Hematopoietic multipotent progenitor cell treated with erythropoietin and hydrocortisone succinate and interleukin-3 and kit ligand, for 8 days (in vitro differentiated cells): ENCODE measurements at regions not wholly inside any gene's neighbourhood (a gene's known extent, or its start where the extent isn't known, plus 50 kb on each side); places are given as distances from the start of the nearest gene placed in this dataset.

Experiments
- DNase-seq: peaks from one replicate; pipeline ENCODE4 v3.0.0-alpha.2; 2015

DNA sequence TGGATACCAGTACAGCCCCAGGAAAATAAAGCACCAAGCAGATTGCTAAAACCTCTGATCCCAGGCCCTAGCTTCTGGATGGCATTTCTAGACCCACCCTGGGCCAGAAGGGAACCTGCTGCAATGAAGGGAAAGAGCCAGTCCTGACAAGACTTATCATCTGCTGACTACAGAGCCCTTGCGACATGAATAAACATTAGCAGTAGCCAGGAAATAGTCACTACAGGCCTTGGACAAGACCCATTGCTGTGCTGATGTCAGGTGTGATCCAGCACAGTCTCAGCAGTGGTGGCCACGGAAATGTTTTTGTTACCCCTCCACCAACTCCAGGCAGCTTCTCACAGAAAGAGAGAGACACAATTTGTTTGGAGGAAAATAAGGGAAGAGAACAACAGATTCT lies 399.3 kb downstream of the HAO1 start:
- DNase-seq, result no peak

GRCh38 chr20:7571101-7571500 lies 369.2 kb downstream of the HAO1 start:
- no peak for DNase-seq

DNA sequence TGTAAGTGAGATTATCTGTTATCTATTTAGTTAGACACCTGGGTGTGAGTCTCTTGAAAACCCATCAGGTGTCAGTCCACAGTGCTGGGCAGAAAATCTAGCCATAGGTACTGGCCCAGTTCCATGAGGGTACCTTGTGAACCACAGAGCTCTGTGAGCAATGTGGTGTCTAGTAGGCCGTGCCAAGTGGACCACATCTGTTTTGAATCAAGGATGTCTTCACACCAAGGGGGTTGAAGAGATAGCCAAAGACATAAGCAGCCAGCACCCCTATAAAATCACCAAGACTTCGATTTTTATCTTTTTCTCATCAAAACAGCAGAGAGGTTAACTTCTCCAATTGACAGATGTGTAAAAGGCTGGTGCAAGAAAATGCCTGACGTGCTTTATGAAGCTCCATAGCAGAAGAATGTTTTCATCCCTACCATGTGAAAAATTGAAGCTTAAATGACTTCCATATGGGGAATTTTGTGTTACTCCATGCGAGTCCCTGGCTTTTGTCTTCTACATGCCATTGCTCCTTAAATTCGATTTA lies 368.7 kb downstream of the HAO1 start:
- no peak for DNase-seq

- DNase-seq, result no peak
Observed at GRCh38 chr20:7579888-7580287, 360.4 kb downstream of the HAO1 start.

DNA sequence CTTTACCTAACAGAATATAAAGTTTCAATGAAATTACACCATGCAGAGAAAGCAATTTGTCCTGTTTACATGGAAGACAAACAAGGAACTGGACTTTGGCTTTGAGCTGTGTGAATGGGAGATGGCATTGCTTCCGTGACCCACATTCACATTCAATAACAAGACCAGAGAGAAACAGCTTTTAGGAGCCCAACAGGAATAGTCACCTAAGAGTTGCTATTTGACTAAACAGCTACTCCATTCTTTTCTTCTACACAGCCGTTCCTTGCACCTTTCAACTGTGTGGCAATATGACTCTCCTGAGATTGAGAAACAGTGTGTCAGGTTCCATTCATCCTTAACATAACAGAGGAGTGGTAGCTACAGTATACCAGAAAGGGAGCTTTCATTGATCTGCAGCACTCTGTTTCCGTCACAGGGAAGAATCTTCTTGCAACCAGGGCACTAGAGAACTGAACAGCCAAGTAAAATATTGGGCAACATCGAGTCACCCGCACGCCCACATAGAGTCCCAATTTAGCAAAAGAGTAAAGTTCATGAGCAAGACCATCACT lies 355.1 kb downstream of the HAO1 start:
- no peak for DNase-seq

DNA sequence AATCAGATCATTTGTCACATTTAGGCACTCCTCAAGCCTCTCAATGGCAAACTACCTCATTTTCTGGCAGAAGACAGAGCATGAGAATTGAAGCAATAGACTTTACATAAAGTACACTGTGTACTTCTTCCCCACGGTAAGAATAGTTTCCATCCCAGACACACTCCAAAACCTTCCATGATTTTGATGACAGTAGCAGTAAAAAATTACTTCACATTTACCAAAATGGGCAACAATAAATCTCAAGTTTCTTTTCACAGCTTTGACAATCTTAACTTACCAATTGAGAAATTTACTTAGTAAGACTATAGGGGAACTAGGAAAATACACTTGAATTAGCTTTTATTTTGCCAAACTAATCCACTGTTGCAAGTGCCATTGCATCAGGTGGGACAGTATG lies 353.8 kb downstream of the HAO1 start:
- DNase-seq, result no peak

- DNase-seq, result no peak
Observed at GRCh38 chr20:7589164-7589563, 351.1 kb downstream of the HAO1 start.

- no peak for DNase-seq
Observed at GRCh38 chr20:7596541-7596940, 343.7 kb downstream of the HAO1 start.

DNA sequence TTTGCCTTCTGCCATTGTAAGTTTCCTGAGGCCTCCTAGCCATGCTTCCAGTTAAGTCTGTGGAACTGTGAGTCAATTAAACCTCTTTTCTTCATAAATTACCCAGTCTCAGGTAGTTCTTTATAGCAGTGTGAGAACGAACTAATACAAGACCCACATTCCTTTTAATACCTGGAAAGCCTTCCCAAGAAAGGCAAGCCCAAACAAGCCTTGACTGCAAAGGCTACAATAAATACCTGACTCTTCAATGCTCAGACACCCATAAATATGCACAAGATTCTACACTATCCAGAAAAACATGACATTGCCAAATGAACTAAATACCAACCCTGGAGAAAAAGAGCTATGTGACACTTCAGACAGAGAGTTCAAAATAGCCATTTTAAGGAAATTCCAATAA lies 338.8 kb downstream of the HAO1 start:
- DNase-seq, result no peak

DNA sequence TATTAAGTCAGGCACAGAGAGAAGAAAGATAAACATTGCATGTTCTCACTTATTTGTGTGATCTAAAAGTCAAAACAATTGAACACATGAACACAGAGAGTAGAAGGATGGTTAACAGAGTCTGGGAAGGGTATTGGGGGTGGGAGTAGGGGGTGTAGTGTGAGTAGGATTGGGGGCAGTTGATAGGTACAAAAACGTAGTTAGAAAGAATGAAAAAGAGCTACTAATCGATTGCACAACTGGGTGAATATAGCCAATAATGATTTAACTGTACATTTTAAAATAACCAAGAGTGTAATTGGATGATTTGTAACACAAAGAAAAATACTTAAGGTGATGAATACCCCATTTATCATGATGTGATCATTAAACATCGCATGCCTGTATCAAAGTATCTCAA lies 333.3 kb downstream of the HAO1 start:
- no peak for DNase-seq

- no peak for DNase-seq
Observed at GRCh38 chr20:7608250-7608649, 332.0 kb downstream of the HAO1 start.

- no peak for DNase-seq
Observed at GRCh38 chr20:7609251-7609650, 331.0 kb downstream of the HAO1 start.

DNA sequence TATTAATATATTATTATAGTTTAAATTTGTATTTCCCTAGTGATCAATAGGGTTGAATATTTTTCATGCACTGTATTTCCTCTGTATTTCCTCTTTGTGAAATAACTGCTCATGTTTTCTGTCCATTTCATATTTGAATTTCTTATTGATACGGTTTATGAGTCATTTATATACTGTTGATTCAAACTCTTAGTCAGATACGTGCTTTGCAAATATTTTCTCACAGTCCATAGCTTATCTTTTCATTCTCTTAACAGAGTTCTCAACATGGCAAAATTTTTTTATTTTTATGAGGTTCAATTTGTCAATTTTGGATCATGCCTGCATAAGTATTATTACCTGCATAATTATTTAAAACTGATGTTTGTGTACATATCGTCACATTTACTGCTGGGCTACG lies 329.6 kb downstream of the HAO1 start:
- no peak for DNase-seq

- DNase-seq, result no peak
Observed at GRCh38 chr20:7617797-7618196, 322.5 kb downstream of the HAO1 start.

DNA sequence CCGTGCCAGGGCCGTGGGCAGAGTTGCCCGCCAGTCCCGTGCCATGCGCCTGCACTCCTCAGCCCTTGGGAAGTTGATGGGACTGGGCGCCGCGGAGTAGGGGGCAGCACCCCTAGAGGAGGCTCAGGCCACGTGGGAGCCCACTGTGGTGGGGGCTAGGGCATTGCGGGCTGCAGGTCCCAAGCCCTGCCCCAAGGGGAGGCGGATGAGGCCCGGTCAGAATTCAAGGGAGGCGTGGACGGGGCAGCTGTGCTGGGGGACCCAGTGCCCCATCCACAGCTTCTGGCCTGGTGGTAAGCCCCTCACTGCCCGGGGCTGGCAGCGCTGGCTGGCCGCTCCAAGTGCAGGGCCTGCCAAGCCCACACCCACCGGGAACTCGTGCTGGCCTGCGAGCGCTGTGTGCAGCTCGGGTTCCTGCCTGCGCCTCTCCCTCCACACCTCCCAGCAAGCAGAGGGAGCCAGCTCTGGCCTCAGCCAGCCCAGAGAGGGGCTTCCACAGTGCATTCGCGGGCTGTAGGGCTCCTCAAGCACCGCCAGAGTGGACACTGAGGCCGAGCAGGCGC lies 317.8 kb downstream of the HAO1 start:
- no peak for DNase-seq

DNA sequence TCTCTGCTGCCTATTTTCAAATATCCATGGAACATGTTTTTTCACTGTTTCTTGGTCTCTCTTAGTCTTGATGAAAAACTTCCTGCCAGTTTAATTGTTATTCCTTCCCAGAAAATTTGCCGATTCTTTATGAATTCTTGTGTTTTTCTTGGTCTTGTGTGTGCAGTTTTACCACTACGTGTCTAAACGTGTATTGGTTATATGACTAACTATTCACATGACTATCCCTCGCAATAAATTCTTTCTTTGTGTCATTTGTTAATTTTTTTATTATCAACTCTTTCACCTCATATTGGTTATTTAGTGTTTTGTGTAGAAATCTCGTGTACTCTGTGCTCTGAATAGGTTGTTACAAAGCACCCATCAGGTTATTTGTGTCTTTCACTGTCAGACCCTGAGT lies 315.4 kb downstream of the HAO1 start:
- no peak for DNase-seq

GRCh38 chr20:7627734-7628663 lies 312.3 kb downstream of the HAO1 start:
- DNase-seq, result no peak

DNA sequence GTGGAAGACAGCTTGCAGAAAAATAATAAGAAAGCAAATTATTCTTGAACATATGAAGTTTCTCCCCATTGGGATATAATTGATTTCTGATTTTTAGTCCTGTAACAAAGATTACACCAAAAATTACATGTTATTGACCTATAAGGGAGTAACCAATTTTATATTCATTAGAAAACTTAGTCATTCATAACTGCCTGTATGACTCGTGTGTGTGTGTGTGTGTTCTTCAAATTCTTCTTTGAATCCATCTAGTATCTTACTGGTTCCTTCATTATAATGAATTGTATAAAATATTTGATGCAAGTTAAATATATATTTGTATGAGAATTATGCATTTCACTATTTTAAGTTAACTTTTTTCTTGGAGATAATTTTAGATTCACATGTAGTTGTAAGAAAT lies 310.4 kb downstream of the HAO1 start:
- DNase-seq, result no peak

DNA sequence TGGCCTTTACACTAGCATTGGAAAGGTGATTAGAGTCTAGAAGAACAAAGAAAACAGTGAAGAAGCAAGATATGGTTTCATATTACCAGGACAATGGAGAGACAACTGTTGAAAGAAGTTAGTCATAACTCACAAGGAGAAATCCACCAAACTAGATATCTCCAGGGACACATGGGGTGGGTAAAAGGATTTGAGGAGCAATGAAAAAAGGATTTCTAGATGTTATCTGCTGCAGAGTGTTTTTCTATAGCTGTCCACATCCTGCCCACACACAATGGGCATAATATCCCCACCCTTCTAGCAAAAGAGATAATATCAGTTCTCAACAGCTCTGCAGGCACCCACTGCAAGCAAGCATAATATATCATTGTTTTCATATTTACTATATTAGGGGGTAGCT lies 303.1 kb downstream of the HAO1 start:
- DNase-seq, result no peak

DNA sequence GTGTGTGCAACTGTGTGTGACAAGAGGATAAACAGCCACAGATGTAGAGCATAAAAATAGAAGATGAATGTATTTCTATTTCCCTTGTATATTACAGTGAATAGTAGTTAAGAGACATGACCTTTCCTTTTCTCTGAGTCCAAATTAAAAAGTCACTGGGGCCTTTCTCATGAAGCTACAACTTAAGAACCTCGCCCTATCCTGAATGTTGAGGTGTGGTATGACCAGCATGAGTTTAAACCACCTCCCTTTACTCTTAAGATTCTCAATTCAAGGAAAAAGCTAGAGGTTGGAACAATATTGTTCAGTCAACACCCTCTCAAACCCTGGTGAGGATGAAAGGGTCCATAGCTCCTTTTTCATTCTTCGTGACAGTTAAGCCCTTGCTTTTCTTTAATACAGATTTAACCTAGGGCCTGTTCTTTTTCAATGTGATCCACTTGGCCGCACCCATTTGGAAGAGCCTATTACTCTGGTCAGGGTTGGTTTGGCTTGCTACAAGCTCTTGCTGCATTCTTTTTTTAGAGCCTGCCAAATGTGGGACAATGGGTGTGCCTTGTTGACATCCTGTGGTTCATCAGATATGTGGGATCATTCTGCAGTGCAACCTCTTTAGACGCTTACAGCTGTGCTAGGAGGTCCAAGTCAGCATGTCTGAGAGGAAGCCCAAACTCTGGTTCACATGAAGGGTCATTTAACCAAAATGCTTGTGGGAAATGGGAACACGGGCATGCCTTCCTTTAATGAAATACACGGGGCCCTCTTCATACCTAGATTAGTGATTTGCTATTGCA lies 290.0 kb downstream of the HAO1 start:
- DNase-seq, result no peak

GRCh38 chr20:7654231-7654630 lies 286.0 kb downstream of the HAO1 start:
- DNase-seq, result no peak

- DNase-seq, result no peak
Observed at GRCh38 chr20:7656687-7657467, 283.4 kb downstream of the HAO1 start.
